ENCODE measurements at regions not wholly inside any gene's neighbourhood (a gene's known extent, or its start where the extent isn't known, plus 50 kb on each side); places are given as distances from the start of the nearest gene placed in this dataset.

- WGBS, result 31% methylated on average over 1 of the region's 1 CpG
- DNase-seq (ENCODE audit: low spot score), result no peak
- Histone ChIP-seq H3K4me1 (ENCODE audit: control insufficient read depth in 4 of 4, insufficient read depth in 4 of 4, low read length in 3 of 4) (peaks cover 3 to 34% (median 29%) of the 10 kb centered on the region in 4 donors), H3K36me3 (ENCODE audit: control insufficient read depth in 4 of 4, insufficient read depth in 3 of 4, low read depth in 1 of 4, low read length in 3 of 4) (no peaks in the 10 kb centered on the region), H3K27me3 (ENCODE audit: control insufficient read depth in 4 of 4, insufficient read depth in 4 of 4, low read length in 3 of 4) (no peaks in the 10 kb centered on the region), H3K9ac (ENCODE audit: low read depth in 1 of 2, low read length in 2 of 2) (no peak overlapping the region), H3K27ac (ENCODE audit: low read depth in 1 of 2, low read length in 2 of 2) (peak overlapping the region; percentile 39 to 43), H3K9me3 (ENCODE audit: control insufficient read depth in 4 of 4, low read length in 3 of 4) (no peaks in the 10 kb centered on the region), H3K4me3 (ENCODE audit: low read depth in 1 of 3, low read length in 3 of 3) (no peak overlapping the region)
- TF ChIP-seq HNF4A (conservative IDR thresholded peaks at IDR 0.05), result peak in 1 of 2 donors; percentile 13
- TF ChIP-seq YY1 (IDR thresholded peaks at IDR 0.05), result peak; percentile 44
- TF ChIP-seq SP1 (IDR thresholded peaks at IDR 0.05), result peak; percentile 37
- TF ChIP-seq GABPA (IDR thresholded peaks at IDR 0.05 in 1 of 2, conservative IDR thresholded peaks at IDR 0.05 in 1 of 2), result no peak
- no peak for TF ChIP-seq TAF1 (conservative IDR thresholded peaks at IDR 0.05)
- no peak for TF ChIP-seq REST (IDR thresholded peaks at IDR 0.05)
- TF ChIP-seq FOXA1 (IDR thresholded peaks at IDR 0.05), result no peak
- TF ChIP-seq FOXA2 (IDR thresholded peaks at IDR 0.05), result no peak
- TF ChIP-seq RXRA (IDR thresholded peaks at IDR 0.05), result peak; percentile 10 to 32
These were observed 789.3 kb downstream of the TMTC2 start for GRCh38 chr12:83476006-83476405.

- Histone ChIP-seq H3K4me3 (ENCODE audit: low read depth in 1 of 3, low read length in 3 of 3) (no peak overlapping the region), H3K9ac (ENCODE audit: low read depth in 1 of 2, low read length in 2 of 2) (no peak overlapping the region), H3K36me3 (ENCODE audit: control insufficient read depth in 4 of 4, insufficient read depth in 3 of 4, low read depth in 1 of 4, low read length in 3 of 4) (no peaks in the 10 kb centered on the region), H3K4me1 (ENCODE audit: control insufficient read depth in 4 of 4, insufficient read depth in 4 of 4, low read length in 3 of 4) (peaks cover 3 to 34% (median 29%) of the 10 kb centered on the region in 4 donors), H3K27ac (ENCODE audit: low read depth in 1 of 2, low read length in 2 of 2) (no peak overlapping the region), H3K9me3 (ENCODE audit: control insufficient read depth in 4 of 4, low read length in 3 of 4) (no peaks in the 10 kb centered on the region), H3K27me3 (ENCODE audit: control insufficient read depth in 4 of 4, insufficient read depth in 4 of 4, low read length in 3 of 4) (no peaks in the 10 kb centered on the region)
- DNase-seq (ENCODE audit: low spot score), result no peak
- TF ChIP-seq HNF4A (conservative IDR thresholded peaks at IDR 0.05) (no peak), EGR1 (IDR thresholded peaks at IDR 0.05; ENCODE audit: low read depth in 2 of 2) (no peak), YY1 (IDR thresholded peaks at IDR 0.05) (no peak), ATF3 (IDR thresholded peaks at IDR 0.05) (no peak), HNF4G (IDR thresholded peaks at IDR 0.05) (no peak), RAD21 (IDR thresholded peaks at IDR 0.05) (no peak), TAF1 (conservative IDR thresholded peaks at IDR 0.05) (no peak), CTCF (IDR thresholded peaks at IDR 0.05; ENCODE audit: low read depth, low read length, missing input control) (no peak)
- WGBS, result 81% methylated on average over 2 of the region's 2 CpGs
These were observed 787.7 kb downstream of the TMTC2 start for GRCh38 chr12:83474369-83474768.
